ENCODE measurements at regions not wholly inside any gene's neighbourhood (a gene's known extent, or its start where the extent isn't known, plus 50 kb on each side); places are given as distances from the start of the nearest gene placed in this dataset.

DNA sequence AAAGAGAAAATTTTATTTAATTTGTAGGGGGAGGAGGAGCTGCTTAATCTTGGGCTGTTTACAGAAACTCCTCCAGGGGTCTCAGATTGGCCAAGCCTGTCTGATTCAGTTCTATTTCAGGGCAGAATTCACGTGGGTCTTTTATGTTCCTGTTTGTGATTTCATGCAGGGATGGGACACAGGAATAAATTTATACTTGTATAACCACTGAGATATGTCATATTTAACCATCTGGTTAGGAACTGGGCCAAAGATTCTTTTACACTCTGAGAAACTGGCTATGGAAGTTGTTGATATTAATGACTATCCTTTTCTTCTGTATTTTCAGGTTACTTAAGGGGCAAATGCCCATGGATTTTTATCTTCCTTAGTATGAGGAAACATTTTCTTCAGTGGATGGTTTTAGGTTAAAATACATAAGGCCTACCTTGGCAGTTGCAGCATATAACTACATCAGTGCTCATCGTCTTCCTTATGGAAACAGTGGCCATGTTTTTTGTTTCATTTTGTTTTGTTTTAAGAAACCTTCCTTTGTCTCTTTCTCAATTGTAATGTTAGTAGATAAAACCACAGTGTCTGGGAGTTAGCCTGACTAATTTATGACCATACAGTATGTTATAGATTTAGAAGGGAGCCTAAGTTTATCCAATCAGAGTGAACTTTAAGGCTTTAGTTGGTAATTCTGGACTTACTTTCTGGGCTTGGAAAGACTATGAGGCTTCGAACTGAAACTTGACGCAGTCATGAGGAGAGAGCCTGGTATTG lies 132.4 kb upstream of the ANO3 start:
- Histone ChIP-seq H2AFZ (ENCODE audit: low read depth) (no peak overlapping the region), H3K27ac (no peak overlapping the region), H3K27me3 (ENCODE audit: insufficient read depth, low read depth) (no peaks in the 10 kb centered on the region), H3K4me3 (IDR thresholded peaks at IDR 0.05; ENCODE audit: insufficient read depth, low read depth, low read length) (no peak overlapping the region), H4K20me1 (ENCODE audit: insufficient read depth) (no peaks in the 10 kb centered on the region), H3K36me3 (ENCODE audit: insufficient read depth) (no peaks in the 10 kb centered on the region), H3K79me2 (ENCODE audit: insufficient read depth, low read depth) (no peaks in the 10 kb centered on the region), H3K4me1 (ENCODE audit: low read depth, poor library complexity, severe bottlenecking) (no peaks in the 10 kb centered on the region), H3K4me2 (no peak overlapping the region), H3K9ac (no peak overlapping the region)
- TF ChIP-seq, protein P1, sequence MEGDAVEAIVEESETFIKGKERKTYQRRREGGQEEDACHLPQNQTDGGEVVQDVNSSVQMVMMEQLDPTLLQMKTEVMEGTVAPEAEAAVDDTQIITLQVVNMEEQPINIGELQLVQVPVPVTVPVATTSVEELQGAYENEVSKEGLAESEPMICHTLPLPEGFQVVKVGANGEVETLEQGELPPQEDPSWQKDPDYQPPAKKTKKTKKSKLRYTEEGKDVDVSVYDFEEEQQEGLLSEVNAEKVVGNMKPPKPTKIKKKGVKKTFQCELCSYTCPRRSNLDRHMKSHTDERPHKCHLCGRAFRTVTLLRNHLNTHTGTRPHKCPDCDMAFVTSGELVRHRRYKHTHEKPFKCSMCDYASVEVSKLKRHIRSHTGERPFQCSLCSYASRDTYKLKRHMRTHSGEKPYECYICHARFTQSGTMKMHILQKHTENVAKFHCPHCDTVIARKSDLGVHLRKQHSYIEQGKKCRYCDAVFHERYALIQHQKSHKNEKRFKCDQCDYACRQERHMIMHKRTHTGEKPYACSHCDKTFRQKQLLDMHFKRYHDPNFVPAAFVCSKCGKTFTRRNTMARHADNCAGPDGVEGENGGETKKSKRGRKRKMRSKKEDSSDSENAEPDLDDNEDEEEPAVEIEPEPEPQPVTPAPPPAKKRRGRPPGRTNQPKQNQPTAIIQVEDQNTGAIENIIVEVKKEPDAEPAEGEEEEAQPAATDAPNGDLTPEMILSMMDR (conservative IDR thresholded peaks at IDR 0.05; ENCODE audit: low read depth, low read length): no peak

GRCh38 chr11:26201411-26201810 lies 130.5 kb upstream of the ANO3 start:
- no peak overlapping the region for H3K27ac ChIP-seq
- no peaks in the 10 kb centered on the region for H4K20me1 ChIP-seq (ENCODE audit: insufficient read depth)
- H3K79me2 ChIP-seq (ENCODE audit: insufficient read depth, low read depth): no peaks in the 10 kb centered on the region
- TF ChIP-seq, protein P1 (conservative IDR thresholded peaks at IDR 0.05; ENCODE audit: low read depth, low read length): no peak
- no peaks in the 10 kb centered on the region for H3K27me3 ChIP-seq (ENCODE audit: insufficient read depth, low read depth)
- H3K36me3 ChIP-seq (ENCODE audit: insufficient read depth): no peaks in the 10 kb centered on the region
- H3K9ac ChIP-seq: no peak overlapping the region
- H3K4me2 ChIP-seq: no peak overlapping the region
- no peaks in the 10 kb centered on the region for H3K4me1 ChIP-seq (ENCODE audit: low read depth, poor library complexity, severe bottlenecking)
- no peak overlapping the region for H3K4me3 ChIP-seq (IDR thresholded peaks at IDR 0.05; ENCODE audit: insufficient read depth, low read depth, low read length)
- no peak overlapping the region for H2AFZ ChIP-seq (ENCODE audit: low read depth)

DNA sequence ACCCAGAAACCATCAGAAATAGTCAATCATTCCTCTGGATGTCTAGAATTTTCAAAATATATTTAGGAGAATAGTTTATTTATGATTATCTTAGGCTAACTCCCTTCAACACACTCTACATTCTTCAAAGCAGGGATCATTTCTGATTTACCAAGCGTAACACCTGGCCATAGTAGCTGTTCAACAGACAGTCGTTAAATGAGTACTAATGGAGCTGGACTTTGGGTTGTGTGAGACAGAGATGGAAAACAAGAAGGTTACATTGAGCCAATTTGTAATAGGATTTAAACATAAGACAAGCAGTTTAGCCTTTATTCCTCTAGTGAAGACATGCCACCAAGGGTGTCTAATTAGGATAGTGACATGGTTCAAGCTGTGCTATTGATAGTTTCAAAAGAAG lies 129.2 kb upstream of the ANO3 start:
- H3K4me1 ChIP-seq (ENCODE audit: low read depth, poor library complexity, severe bottlenecking): no peaks in the 10 kb centered on the region
- H3K27me3 ChIP-seq (ENCODE audit: insufficient read depth, low read depth): no peaks in the 10 kb centered on the region
- TF ChIP-seq, protein P1 (conservative IDR thresholded peaks at IDR 0.05; ENCODE audit: low read depth, low read length): no peak

DNA sequence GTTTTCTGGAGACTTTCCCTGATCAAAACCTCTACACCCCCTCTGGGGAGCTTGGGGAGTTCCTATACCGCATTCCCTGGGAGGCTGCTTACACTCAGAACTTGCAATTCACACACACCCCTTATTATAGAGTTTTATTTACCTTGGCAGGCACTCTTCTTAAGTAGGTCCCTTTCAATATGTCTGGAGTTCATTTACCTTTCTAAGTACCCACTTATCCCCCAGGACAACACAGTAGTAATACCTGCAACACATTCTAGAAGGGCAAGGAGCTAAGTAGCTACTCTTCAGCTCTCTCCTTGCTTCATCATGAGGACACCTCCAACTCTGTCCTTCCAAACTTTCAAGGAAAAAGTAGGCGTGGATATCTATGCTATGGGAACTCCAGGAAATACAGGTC lies 127.8 kb upstream of the ANO3 start:
- H2AFZ ChIP-seq (ENCODE audit: low read depth): no peak overlapping the region
- no peak overlapping the region for H3K9ac ChIP-seq
- H3K4me1 ChIP-seq (ENCODE audit: low read depth, poor library complexity, severe bottlenecking): no peaks in the 10 kb centered on the region
- H3K27ac ChIP-seq: no peak overlapping the region
- TF ChIP-seq, protein P1 (conservative IDR thresholded peaks at IDR 0.05; ENCODE audit: low read depth, low read length): no peak
- no peak overlapping the region for H3K4me2 ChIP-seq
- no peak overlapping the region for H3K4me3 ChIP-seq (IDR thresholded peaks at IDR 0.05; ENCODE audit: insufficient read depth, low read depth, low read length)
- H3K36me3 ChIP-seq (ENCODE audit: insufficient read depth): no peaks in the 10 kb centered on the region
- H3K27me3 ChIP-seq (ENCODE audit: insufficient read depth, low read depth): no peaks in the 10 kb centered on the region
- no peaks in the 10 kb centered on the region for H4K20me1 ChIP-seq (ENCODE audit: insufficient read depth)
- H3K79me2 ChIP-seq (ENCODE audit: insufficient read depth, low read depth): no peaks in the 10 kb centered on the region

More for the DNA sequence above, 129.2 kb upstream of the ANO3 start:
- Histone ChIP-seq H3K9ac (no peak overlapping the region), H3K27ac (no peak overlapping the region), H2AFZ (ENCODE audit: low read depth) (no peak overlapping the region), H3K4me2 (no peak overlapping the region), H3K79me2 (ENCODE audit: insufficient read depth, low read depth) (no peaks in the 10 kb centered on the region), H3K4me3 (IDR thresholded peaks at IDR 0.05; ENCODE audit: insufficient read depth, low read depth, low read length) (no peak overlapping the region), H4K20me1 (ENCODE audit: insufficient read depth) (no peaks in the 10 kb centered on the region), H3K36me3 (ENCODE audit: insufficient read depth) (no peaks in the 10 kb centered on the region)

Measured in KMS-11 (cell line).